HepG2 (cell line): ENCODE measurements at regions not wholly inside any gene's neighbourhood (a gene's known extent, or its start where the extent isn't known, plus 50 kb on each side); places are given as distances from the start of the nearest gene placed in this dataset.

Experiments
- ATAC-seq: fragments of 200-7000 bp; cut with Tn5 transposase; 3 replicates; pipeline ENCODE4 v1.9.1; 2020; ENCODE audit warnings: mild to moderate bottlenecking, moderate library complexity
- BruUV-seq: library from RNA; stranded (reverse); fragments of 400-500 nt; replicated peaks from 2 replicates; lab custom pipeline; 2021; lab: Mats Ljungman, UMichigan
- CTCF ChIA-PET: fragments of 300-600 bp; formaldehyde crosslinking; extraction: SDS; loops from one replicate; lab custom pipeline; 2021; ENCODE audit warnings: low total read pairs, inconsistent platforms, low intra/inter-chr PET ratio; lab: Yijun Ruan, JAX
- POLR2A ChIA-PET: fragments of 350-600 bp; sonication (Branson Sonifier 250); formaldehyde crosslinking; loops from one replicate; lab custom pipeline; 2020; ENCODE audit warnings: antibody characterized with exemption, inconsistent platforms; lab: Yijun Ruan, JAX
- DNase-seq: peaks from one replicate; pipeline ENCODE4 v3.0.0-alpha.2; 2015; ENCODE audit warnings: low spot score
- FAIRE-seq: peaks from 3 replicates; lab custom pipeline; 2011; peaks lifted over from hg19 to GRCh38; lab: Jason Lieb, UNC
- H2AFZ ChIP-seq: one replicate; pipeline ENCODE4 v1.6.1; 2011; ENCODE audit warnings: low read length, inconsistent platforms
- H3K27ac ChIP-seq: fragments of 300-600 bp; 3 replicates; pipeline ENCODE4 v1.8.0; 2011; ENCODE audit warnings: mixed run types, mild to moderate bottlenecking, mixed read lengths, low read length, inconsistent platforms; ENCODE audit not compliant: insufficient read depth; ENCODE audit errors: extremely low read length
- H3K27me3 ChIP-seq, 2 experiments: fragments of 200-600 bp in 1 of 2; 2 replicates in 1 of 2; 3 replicates in 1 of 2; pipeline versions ENCODE4 v1.6.0 to v1.8.0; 2011; ENCODE audit warnings: low read length in 2 of 2, mild to moderate bottlenecking in 2 of 2, moderate library complexity in 2 of 2, inconsistent platforms in 1 of 2; ENCODE audit not compliant: insufficient read depth in 2 of 2, control insufficient read depth in 1 of 2
- H3K36me3 ChIP-seq, 2 experiments: fragments of 200-600 bp in 1 of 2; replicated peaks in 1 of 2; 2 replicates in 1 of 2; 3 replicates in 1 of 2; pipeline versions ENCODE4 v1.5.1 to v1.8.0; 2011; ENCODE audit warnings: low read length in 2 of 2, inconsistent platforms in 1 of 2; ENCODE audit not compliant: insufficient read depth in 2 of 2, control insufficient read depth in 1 of 2
- H3K4me1 ChIP-seq: 2 replicates; pipeline ENCODE4 v1.5.1; 2012; ENCODE audit warnings: low read length, inconsistent platforms; ENCODE audit not compliant: insufficient read depth
- H3K4me2 ChIP-seq: 2 replicates; pipeline ENCODE4 v1.6.0; 2011; ENCODE audit warnings: low read depth, low read length, inconsistent platforms
- H3K4me3 ChIP-seq, 3 experiments: fragments of 200-600 bp in 1 of 3; sonication (generic), shearing (Covaris generic) in 1 of 3; replicated peaks in 1 of 3; 2 replicates each; pipeline ENCODE4 v1.5.1; 2011 to 2016; ENCODE audit warnings: low read length in 3 of 3, inconsistent platforms in 2 of 3, low read depth in 2 of 3, mild to moderate bottlenecking in 2 of 3, control low read depth in 1 of 3, mixed read lengths in 1 of 3; ENCODE audit not compliant: insufficient read depth in 1 of 3
- H3K79me2 ChIP-seq: one replicate; pipeline ENCODE4 v1.6.1; 2011; ENCODE audit warnings: low read length, inconsistent platforms; ENCODE audit not compliant: insufficient read depth
- H3K9ac ChIP-seq: 2 replicates; pipeline ENCODE4 v1.6.0; 2011; ENCODE audit warnings: mild to moderate bottlenecking, low read depth, low read length, inconsistent platforms; ENCODE audit not compliant: insufficient read depth
- H3K9me3 ChIP-seq: 2 replicates; pipeline ENCODE4 v1.5.1; 2012; ENCODE audit warnings: mild to moderate bottlenecking, low read length
- H4K20me1 ChIP-seq: 2 replicates; pipeline ENCODE4 v1.6.0; 2011; ENCODE audit warnings: inconsistent platforms, mild to moderate bottlenecking, low read length, moderate library complexity; ENCODE audit not compliant: insufficient read depth
- ARHGAP35 ChIP-seq: sonication (generic); formaldehyde crosslinking; IDR thresholded peaks from 2 replicates; pipeline ENCODE4 v1.9.0; 2022; ENCODE audit warnings: mild to moderate bottlenecking, inconsistent platforms, moderate library complexity, missing genetic modification reagents, borderline replicate concordance
- ARNT ChIP-seq: fragments of 450-650 bp; IDR thresholded peaks from 2 replicates; pipeline ENCODE4 v1.6.1; 2017
- CREB1 ChIP-seq, 2 experiments: fragments of 450-650 bp in 1 of 2; IDR thresholded peaks; 2 replicates each; pipeline ENCODE4 v1.6.1; 2016 to 2017; ENCODE audit warnings: control low read depth in 1 of 2, mild to moderate bottlenecking in 1 of 2, missing compliant biosample characterization in 1 of 2, missing genetic modification characterization in 1 of 2
- HOXD1 ChIP-seq: sonication (generic); formaldehyde crosslinking; IDR thresholded peaks from 2 replicates; pipeline ENCODE4 v1.5.0; 2020; ENCODE audit warnings: missing genetic modification reagents
- PAF1 ChIP-seq: IDR thresholded peaks from 2 replicates; pipeline ENCODE4 v1.6.1; 2016; ENCODE audit warnings: missing genetic modification reagents, missing compliant biosample characterization
- PPARG ChIP-seq: conservative IDR thresholded peaks from 2 replicates; pipeline ENCODE4 v1.6.1; 2016; ENCODE audit warnings: missing biosample characterization, missing genetic modification reagents
- TBX3 ChIP-seq: fragments of 450-650 bp; IDR thresholded peaks from 2 replicates; pipeline ENCODE4 v1.6.1; 2017; ENCODE audit warnings: antibody characterized with exemption, mild to moderate bottlenecking, inconsistent platforms, borderline replicate concordance
- THAP7 ChIP-seq: sonication (generic); formaldehyde crosslinking; IDR thresholded peaks from 2 replicates; pipeline ENCODE4 v1.8.1; 2023; ENCODE audit warnings: mild to moderate bottlenecking, missing genetic modification reagents
- ZNF326 ChIP-seq: sonication (generic); formaldehyde crosslinking; IDR thresholded peaks from 2 replicates; pipeline ENCODE4 v1.4.0; 2020; ENCODE audit warnings: missing genetic modification reagents, borderline replicate concordance
- WGBS: methylation state at CpG from one replicate; pipeline ENCODE4 v1.1.6; 2017; ENCODE audit warnings: low lambda C conversion rate; 5-methylcytosine and 5-hydroxymethylcytosine counted together
- in situ Hi-C: cut with HindIII; loops from 2 replicates; pipeline ENCODE4 v1.10.0; 2017; ENCODE audit warnings: low pct_unique_long_range_greater_than_20kb; ENCODE audit not compliant: extremely low pct_ligation_motif_present
- intact Hi-C: fragments of 100-400 bp; cut with micrococcal nuclease; formaldehyde crosslinking; loops from one replicate; pipeline ENCODE4 v1.10.0; 2022; ENCODE audit not compliant: unreplicated experiment

GRCh38 chr2:11936761-11937160, 190.3 kb downstream of the LPIN1 start:
- Histone ChIP-seq H2AFZ (no peak overlapping the region), H3K27me3 (peaks cover 3 to 17% of the 10 kb centered on the region in 2 experiments; a peak in 2 of 5 replicates), H3K36me3 (no peaks in the 10 kb centered on the region), H4K20me1 (no peaks in the 10 kb centered on the region), H3K79me2 (no peaks in the 10 kb centered on the region), H3K9me3 (no peaks in the 10 kb centered on the region), H3K27ac (no peak overlapping the region), H3K4me2 (no peak overlapping the region), H3K4me1 (no peaks in the 10 kb centered on the region), H3K9ac (no peak overlapping the region), H3K4me3 (no peak overlapping the region)
- FAIRE-seq (no peak), ATAC-seq (no peak), DNase-seq (no peak)
- in situ Hi-C loops: no loop called here
- no TSS peak for BruUV-seq
- CTCF ChIA-PET: no interaction called here
- intact Hi-C loops: no loop called here
- no peak for TF ChIP-seq PPARG (CRISPR knock-in tag)
- WGBS: 33% methylated on average over 9 of the region's 9 CpGs
- POLR2A ChIA-PET: no interaction called here

DNA sequence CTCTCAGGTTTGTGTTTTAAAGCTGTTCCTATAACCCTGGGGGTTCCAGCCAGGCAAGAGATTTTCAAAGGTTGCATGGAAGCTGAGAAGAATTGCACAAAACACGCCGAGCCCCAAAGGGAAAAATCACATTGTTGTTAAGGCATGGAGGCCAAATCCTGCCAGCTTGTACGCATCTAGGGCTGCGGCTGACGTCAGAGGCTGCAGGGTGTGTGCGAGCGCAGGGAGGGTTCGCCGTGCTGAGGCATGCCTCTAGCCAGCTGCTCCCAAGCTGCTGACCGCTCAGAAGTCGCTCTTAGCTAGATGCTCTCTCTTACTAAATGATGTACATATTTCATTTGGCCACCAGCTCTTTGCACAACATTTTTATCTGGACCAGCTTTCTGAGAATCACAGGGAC, 191.8 kb downstream of the LPIN1 start:
- in situ Hi-C loops: no loop called here
- 47% methylated on average over 10 of the region's 11 CpGs for WGBS
- Histone ChIP-seq H3K27me3 (peaks cover 3 to 17% of the 10 kb centered on the region in 2 experiments; a peak in 2 of 5 replicates), H3K9ac (no peak overlapping the region), H3K9me3 (no peaks in the 10 kb centered on the region), H3K4me1 (no peaks in the 10 kb centered on the region), H3K36me3 (no peaks in the 10 kb centered on the region), H3K79me2 (no peaks in the 10 kb centered on the region), H4K20me1 (no peaks in the 10 kb centered on the region), H2AFZ (no peak overlapping the region), H3K27ac (no peak overlapping the region), H3K4me3 (no peak overlapping the region), H3K4me2 (no peak overlapping the region)
- no peak for ATAC-seq
- CTCF ChIA-PET: no interaction called here
- BruUV-seq: no TSS peak
- intact Hi-C loops: no loop called here
- no peak for FAIRE-seq
- POLR2A ChIA-PET: no interaction called here
- DNase-seq: no peak
- TF ChIP-seq PAF1 (CRISPR knock-in tag) (no peak), THAP7 (CRISPR knock-in tag) (no peak), ARHGAP35 (CRISPR knock-in tag) (no peak), TBX3 (no peak), CREB1 (IDR thresholded peaks at IDR 0.05) (peak; percentile 6; the same call in 1 of the 2 replicates), CREB1 (CRISPR knock-in tag; IDR thresholded peaks at IDR 0.05) (no peak), ZNF326 (CRISPR knock-in tag) (no peak), ARNT (no peak), HOXD1 (CRISPR knock-in tag) (no peak)
